ENCODE measurements at regions not wholly inside any gene's neighbourhood (a gene's known extent, or its start where the extent isn't known, plus 50 kb on each side); places are given as distances from the start of the nearest gene placed in this dataset.

DNA sequence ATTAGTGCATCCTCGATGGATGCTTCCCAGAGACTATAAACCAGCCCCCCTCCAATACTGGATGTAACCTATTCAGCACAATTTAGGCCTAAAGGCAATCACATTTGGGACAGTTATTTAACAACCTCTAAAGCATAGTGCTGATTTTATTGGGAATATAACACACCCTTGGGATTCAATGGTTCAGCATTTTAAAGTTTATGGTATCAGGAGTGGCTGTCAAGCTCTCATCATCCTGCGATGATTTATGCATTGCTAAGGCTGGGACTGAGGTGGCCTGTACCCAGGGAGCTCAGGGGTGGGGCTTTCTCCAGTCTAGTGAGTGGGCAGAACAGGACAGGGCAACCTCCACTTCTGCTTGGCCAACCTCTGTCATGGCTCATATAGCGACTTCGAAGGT is 464.9 kb downstream of the INHBA start:
- DNase-seq (ENCODE audit: low spot score) = no peak

DNA sequence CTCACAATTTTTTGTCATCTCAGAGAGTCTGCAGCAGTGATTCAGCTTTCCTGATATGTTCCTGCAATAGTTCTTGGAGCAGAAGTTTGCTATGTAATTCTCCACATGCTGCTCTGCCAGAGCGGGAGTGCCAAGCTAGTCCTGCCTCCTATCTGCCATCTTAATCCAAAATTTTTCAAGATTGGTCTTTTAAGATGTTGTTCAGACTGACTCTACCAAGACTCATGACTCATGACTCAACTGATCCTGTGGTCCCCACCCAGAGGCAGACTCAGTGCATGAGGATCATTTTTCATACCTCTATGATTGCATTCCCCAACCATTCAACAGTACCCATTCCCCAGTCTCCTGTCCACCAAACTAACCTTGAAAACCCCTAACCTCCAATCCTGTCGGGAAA is 470.8 kb downstream of the INHBA start:
- no peak for DNase-seq (ENCODE audit: low spot score)

DNA sequence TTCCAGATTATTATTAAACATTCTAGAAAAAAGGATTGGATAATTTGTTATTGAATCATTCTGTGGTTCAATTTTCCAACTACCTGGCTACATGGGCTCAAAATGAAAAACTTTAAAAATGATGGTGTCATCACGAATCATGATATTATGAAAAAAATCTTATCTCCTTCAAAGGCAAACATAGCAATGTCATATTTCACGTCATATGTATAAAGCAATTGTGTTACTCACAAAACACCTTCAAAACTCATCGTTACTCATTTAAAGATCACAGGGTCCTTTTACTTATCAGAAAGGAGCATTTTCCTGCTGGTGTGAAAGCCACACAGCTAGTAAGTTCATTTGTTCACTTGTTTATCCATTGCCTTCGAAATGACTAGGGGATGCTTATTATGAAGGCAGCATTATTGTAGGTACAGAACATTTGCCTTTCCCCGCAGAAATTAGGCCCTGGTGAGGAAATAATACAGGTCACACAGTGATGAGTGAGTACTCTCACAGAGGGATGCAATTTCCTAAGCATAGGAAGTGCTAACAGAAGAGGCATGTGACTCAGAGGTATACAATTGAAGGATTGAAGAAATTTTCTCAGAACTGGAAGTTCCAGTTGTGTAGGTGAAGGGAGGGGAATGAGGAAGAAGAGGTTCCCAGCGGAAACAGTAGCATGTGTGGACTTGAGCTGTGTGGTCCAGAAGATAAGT is 478.7 kb downstream of the INHBA start:
- DNase-seq (ENCODE audit: low spot score) = no peak

DNA sequence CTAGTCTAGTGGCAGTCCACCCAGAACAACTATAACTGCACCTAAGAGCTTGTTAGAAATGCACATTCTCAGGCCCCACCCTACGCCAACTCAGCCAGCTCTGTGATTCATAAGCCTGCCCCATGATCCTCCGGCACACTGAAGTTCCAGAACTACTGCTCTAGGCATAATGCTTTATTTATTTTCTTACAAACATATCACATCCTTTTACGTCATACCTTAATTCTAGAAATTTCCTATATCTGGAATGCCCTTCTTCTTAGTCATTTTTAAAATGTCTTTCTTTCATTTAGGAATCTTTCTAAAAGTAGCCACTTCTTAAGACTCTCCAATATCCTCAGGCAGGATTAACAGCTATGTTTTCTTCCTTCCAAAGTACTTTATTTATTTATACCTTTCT is 480.1 kb downstream of the INHBA start:
- DNase-seq (ENCODE audit: low spot score) = no peak

DNA sequence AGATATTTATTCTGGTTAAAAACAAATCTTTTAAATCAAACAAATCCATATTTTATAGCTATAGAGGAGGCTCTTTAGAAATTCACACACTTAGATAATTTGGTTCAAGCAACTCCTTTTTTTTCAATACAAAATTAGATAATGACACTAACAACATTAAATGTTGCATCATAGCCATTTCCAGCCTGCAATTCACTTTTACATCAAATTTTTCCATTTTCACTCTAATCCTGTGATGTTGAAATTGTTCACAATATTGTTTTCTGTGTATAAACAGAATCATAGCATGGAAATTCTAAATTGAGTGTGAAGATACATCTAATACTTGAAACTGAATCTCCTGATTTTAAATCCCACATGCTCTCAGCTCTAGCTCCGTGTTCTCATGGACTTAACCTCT is 482.6 kb downstream of the INHBA start:
- no peak for DNase-seq (ENCODE audit: low spot score)

DNA sequence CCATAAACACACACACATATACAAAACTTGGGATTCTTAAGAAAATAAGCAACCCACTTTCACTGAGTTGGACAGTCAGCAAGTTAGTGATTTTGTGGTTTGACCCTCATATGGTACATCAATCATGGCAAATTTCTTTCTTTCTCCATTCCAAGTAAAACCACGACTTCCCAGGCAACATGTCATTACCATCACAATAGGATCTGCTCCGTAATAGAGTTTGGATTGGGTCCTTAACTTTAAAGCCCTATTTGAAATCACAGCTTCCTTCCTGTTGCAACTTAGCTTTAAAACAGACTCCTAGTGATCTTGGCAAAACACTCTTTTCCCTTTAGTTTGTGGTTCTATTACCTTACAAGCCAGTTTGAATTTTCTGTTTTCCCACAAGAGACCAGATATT is 483.6 kb downstream of the INHBA start:
- DNase-seq (ENCODE audit: low spot score) = no peak

DNA sequence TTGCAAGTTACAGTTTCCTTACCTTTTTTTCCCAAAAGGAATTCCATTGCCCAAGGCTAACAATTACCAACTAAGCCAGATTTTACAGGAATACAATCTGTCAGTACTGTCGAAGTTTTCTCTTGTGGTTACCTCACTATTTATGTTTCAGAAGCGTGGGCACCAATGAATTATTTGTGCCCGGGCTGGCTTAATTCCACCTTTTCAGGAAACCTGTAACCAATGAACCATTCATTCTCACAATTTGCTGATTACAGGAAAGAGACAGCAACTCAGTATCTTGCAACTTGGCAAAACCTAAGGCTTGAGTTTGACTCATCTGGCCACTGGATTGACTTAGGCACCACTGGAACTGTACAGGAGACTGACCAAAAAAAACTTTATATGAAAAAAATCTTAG is 485.6 kb downstream of the INHBA start:
- no peak for DNase-seq (ENCODE audit: low spot score)

DNA sequence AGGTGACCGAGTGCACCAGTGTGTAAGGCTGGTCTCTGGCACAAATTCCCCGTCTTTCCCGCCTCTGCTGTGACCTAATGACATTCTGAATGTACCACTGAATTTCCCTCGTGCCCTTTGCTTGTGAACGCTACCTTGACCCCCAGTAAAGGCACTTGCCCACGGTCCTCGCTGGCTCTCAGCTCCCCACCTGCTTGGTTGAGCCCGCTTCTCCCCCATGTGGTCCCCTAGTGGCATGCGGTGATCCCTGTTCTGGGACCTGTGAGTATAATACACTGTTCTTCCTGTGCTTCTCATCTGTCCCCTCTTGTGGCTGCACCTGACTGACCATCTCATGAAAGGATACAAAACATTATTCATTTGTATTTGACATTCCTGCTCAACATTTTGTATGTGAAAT is 495.7 kb downstream of the INHBA start:
- DNase-seq (ENCODE audit: low spot score) = no peak

DNA sequence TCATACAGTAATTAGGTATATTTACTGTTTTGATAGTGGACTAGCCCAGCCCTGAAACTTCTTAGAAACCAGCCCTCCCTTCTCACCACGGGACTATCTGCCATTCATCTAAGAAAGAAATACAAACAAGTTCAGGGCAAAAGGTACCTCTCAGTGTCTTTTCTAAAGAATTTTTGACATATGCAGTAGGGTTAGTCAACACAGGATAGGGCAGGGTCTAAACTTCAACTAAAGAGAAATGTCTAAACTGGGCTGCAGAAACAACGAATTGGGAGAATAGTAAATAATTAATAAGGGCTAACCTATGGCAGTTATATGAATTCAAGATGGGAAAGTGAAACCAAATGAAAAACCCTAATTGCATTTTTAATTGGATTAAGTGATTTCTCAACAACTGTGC is 496.6 kb downstream of the INHBA start:
- no peak for DNase-seq (ENCODE audit: low spot score)

DNA sequence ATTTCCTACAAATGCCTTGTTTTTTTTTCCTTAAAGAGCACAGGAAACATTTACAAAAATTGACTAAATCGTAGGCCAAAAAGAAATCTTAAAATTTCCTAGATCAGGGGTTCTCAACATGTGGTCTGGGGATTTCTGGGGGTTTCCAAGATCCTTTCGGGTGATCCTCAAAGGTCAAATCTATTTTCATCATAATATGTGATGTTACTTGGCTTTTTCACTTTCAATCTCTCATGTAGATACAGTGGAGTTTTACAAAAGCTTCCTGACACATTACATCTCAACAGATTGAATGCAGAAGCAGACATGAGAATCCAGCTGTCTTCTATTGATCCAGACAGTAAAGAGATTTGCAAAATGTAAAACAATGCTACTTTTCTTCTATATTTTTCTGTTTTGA is 497.3 kb downstream of the INHBA start:
- no peak for DNase-seq (ENCODE audit: low spot score)

DNA sequence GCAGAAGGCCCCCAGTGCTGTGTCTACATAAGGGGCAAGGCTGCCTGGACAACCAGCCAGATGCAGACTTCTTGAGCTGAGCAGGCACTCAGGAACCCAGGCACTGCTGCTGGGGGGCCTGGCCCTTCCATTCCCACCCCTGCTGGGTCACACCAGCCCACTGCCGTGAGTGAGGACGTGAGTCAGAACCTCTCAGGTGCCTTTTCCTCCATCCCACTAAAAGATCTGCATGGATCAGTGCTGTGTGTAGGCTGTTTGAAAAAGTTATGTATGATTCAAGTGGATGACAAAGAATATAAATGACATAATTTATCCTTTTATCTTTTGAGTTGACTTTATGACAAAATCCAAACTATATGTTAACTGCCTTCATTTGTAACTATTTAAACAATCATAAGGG is 499.3 kb downstream of the INHBA start:
- no peak for DNase-seq (ENCODE audit: low spot score)

DNA sequence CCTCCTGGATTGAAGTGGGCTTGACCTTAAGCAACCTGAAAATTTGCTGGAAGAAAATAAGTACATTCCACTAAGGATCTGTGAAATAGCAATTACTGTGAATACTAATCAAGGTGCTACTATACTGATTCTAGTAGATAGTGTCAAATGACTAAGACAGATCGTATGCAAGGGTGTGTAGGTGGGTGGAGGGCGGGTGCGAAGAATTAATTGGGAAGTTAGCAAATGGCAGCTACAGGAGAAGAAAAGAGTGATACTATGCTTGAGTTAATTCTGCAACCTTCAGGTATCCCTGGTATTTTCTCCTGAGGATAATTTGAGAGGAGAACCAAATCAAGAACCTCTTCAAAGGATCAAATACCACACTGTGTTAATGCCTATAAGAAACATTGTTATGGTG is 501.9 kb downstream of the INHBA start:
- no peak for DNase-seq (ENCODE audit: low spot score)

DNA sequence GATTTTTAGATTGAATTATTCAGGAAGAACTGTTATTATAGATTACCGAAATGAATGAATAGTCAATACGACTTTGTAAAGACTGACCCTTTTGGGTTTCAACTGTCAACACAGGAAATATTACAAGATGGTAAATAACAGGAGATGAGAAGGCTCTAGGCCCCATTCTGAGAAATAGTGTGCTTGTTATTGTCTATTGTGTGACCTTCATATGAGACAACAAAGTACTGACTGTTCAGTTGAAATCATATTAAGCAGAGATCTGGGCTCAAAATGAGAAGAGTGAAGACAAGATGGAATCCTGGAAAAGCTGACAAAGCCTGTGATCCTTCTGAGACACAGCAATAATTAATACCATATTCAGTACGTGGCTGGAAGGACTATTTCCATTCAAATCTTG is 503.8 kb downstream of the INHBA start:
- DNase-seq (ENCODE audit: low spot score) = no peak

DNA sequence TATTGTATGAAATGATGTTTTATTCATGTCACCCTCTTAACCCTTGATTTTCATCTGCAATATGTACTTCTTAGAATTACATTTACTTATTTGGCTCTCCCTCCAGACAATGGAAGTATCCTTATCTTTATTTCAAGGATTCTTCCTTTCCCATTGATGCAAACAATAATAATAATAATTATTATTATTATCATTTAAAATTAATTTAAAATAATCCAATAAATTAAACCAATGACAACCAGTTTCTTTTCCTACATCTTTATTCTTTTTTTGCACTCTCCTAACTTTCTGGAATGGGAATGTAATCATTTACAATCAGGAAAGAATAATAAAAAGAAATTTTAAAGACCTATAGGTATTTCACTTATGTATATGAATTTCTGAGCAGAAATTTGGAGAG is 504.4 kb downstream of the INHBA start:
- DNase-seq (ENCODE audit: low spot score) = no peak

DNA sequence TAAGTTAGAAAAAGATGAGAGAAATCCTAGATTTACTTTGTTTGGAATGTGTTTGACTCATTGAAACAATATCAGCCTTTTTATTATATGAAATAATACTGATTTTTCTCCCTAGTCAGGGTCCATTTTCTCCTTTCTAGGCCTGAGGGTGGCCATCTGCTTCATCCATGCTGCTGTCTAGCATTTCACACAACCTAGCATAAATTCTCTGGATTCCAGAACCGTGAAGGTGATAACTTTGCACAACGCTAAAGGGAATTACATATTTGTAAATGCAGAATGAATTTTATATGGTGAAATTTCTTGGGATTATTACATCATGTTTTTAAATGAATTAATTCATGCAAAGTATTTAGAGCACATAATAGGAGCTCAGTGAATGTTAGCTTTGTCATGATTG is 505.1 kb downstream of the INHBA start:
- DNase-seq (ENCODE audit: low spot score) = no peak

DNA sequence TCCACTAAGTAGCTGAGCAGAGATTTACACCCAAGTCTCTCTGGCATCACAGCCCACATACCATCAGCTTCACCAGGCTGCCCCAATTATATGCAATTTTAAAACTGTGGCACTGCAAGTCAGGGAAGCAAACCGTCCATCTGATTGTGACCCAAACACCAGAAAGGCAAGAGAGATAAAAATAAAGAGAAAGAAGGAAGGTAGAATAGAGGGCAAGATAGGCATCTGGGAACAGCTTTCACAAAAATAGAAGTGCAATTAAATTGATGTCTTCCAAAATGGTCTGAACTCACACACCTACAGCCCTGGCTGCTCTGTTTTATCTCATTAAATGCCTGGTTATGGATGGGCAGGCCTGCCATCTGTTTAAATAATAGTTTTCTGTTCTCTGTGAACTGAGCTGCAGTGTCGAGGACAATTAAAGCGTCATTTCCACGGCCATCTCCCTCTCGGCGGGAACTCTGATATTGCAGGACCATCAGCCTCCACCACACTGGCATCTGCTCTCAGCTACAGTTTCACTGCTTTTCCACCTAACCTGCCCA is 509.1 kb downstream of the INHBA start:
- DNase-seq (ENCODE audit: low spot score) = no peak

DNA sequence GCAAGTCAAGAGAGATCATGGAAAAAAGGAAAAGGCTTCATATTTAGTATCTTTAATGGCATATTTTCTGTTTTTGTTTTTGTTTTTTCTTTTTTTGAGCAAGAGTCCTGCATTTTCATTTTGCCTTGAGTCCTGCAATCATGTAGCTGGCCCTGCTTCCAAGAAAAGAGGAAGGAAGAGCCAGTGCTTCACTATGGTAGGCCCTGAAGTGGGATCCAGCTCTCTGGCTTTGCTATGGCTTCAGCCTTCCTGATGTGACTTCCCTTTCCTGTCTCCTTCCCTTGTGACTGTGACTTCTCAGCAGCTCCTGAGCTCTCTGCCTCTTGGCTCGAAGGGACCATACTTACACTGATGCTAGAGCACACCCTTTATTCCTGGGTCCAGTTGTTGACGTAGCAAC is 512.3 kb downstream of the INHBA start:
- DNase-seq (ENCODE audit: low spot score) = no peak

DNA sequence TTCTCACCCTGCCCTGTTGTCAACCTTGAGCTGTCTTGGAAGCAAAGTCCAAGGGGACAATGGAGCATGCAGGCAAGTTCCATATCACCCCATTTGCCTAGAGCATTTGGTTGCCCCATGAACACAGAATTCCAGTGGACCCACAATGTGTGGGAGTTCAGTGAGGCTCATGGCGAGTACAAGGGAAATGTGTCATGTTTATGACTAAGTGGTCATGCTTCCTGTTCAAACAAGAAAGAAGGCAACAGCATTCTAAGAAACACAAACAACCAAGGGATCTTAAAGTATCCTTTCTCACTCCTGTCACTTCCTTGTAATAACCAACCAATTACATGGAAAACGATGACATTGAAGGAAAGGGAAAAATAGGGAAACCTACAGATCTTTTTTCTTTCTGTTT is 513.0 kb downstream of the INHBA start:
- no peak for DNase-seq (ENCODE audit: low spot score)

DNA sequence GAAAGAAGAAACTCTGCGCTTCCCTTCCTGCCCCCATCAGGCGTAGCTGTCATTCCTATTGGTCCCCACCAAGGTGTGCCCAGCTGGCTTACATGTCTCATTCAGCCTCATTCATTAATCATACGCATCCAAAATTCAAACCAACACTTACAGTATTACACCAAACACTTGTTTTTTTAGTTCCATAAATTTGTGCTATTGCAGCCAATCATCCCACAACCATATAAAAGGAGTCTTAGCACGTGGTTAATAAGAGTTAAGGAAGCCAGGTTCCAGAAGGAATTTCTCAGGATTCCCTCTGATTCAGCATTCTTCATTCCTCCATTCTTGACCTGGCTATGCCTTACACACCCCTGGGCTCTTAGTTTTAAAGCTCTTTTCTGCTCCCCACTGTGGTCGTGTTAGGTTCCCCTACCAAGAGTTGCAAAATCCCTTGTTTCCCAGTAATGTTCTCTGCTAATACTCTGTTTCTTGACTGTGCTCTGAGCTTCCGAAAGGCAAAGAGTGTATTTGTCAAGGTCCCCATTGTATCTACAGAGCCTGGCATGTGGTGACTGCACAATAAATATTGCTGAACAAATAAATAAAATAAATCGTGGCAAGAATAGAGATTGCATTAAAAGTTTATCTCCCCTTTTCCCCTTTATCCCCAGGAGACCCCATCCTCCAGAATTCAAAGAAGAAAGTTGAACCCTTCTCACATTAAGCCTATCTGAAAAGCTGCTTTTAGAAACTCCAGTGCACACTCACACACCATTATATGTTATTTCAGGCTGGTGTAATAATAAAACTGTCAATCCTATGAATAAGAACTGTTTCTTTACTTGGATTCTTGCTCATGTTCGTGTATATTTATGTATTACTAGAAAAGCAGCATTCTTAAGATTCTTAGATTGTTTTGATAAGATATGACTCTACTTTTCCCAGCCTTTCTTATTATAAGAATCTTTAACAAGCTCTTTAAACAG is 514.4 kb downstream of the INHBA start:
- DNase-seq (ENCODE audit: low spot score) = no peak

DNA sequence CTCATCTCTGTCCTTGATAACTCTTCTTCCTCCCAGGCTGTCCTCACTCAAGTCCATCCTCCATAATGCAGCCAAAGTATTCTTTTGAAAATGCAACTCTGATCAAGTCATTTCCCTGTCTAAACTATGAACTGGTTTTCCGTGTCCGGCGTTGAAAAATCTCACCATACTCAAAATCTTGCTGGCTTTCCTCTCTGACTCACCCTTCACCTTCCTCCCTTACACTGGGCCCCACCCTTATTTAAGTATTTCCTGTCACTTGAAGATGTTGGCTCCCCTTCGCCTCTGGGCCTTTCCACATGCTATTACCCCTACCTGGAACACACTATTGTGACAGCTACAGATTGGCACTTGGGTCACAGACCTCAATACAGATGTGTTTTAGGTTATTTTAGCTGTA is 515.6 kb downstream of the INHBA start:
- no peak for DNase-seq (ENCODE audit: low spot score)

DNA sequence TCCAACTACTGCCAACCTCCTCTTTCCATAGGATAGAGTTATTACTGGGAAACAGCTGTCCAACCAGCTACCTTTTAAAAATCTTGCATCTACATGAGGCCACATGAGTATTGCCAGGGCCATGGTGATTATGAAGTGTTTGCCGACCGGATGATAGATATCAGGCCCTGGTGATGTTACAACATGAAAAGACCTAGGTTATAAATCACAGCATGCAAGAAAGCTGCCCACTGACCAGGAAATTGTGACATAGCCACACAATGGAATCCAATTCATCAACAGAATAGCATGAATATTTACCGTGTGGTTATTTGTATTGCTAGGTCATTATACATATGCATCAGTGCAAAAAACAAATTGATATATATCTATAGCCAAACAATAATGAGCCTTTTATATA is 517.0 kb downstream of the INHBA start:
- DNase-seq (ENCODE audit: low spot score) = no peak

DNA sequence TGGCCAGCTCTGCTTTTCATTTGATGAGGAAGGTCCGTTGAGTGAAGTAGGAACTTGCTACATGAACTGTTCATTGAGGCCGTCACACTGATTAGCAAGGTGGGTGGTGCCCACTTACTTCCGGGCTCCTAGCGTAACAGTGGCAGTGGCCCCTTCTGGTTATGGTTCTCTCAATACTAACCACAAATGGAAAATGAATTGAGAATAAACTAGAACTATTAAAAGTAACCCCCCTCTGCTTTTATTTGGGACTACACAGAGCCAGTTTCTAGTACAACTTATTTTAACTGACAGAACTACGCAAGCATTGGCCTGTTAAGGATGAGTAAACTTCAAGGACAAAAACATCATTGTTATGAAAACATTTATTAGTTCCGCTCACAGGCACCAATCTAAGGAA is 519.1 kb downstream of the INHBA start:
- DNase-seq (ENCODE audit: low spot score) = no peak

DNA sequence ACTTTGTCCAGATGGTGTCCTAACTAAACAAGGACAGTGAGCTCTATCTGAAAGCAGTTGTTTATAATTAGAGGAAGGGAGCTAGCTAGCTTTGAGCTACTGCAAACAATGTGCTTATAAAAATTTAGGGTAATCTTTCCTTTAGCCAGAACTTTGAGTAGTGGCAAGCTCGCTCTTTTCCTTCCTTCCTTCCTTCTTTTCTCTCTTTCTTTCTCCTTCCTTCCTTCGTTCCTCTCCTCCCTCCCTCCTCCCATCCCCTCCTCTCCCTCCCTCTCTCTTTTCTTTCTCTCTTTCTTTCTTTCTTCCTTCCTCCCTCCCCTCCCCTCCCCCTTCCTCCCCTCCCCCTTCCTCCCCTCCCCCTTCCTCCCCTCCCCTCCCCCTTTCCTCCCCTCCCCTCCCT is 520.1 kb downstream of the INHBA start:
- DNase-seq (ENCODE audit: low spot score) = no peak

Measured in D341Med (cell line).